T1000 (cell line): ENCODE measurements at regions not wholly inside any gene's neighbourhood (a gene's known extent, or its start where the extent isn't known, plus 50 kb on each side); places are given as distances from the start of the nearest gene placed in this dataset.

Experiments
- DNase-seq: peaks from one replicate; lab custom pipeline; 2025; ENCODE audit warnings: mixed read lengths; lab: John Stamatoyannopoulos, UW

GRCh38 chr16:79931721-79932120, 331.2 kb upstream of the MAF start:
- DNase-seq, result no peak

- no peak for DNase-seq
These were observed 328.9 kb upstream of the MAF start for GRCh38 chr16:79929260-79929965.

GRCh38 chr16:79928142-79928873, 327.8 kb upstream of the MAF start:
- DNase-seq, result no peak

- no peak for DNase-seq
These were observed 326.1 kb upstream of the MAF start for GRCh38 chr16:79926451-79927205.

GRCh38 chr16:79923431-79923830, 322.9 kb upstream of the MAF start:
- no peak for DNase-seq

- DNase-seq, result no peak
These were observed 320.1 kb upstream of the MAF start for GRCh38 chr16:79920685-79921084.

- DNase-seq, result no peak
These were observed 318.4 kb upstream of the MAF start for GRCh38 chr16:79918916-79919315.

GRCh38 chr16:79915761-79916160, 315.2 kb upstream of the MAF start:
- no peak for DNase-seq

- DNase-seq, result no peak
These were observed 314.6 kb upstream of the MAF start for GRCh38 chr16:79914961-79915720.

- no peak for DNase-seq
These were observed 312.2 kb upstream of the MAF start for GRCh38 chr16:79912592-79913310.

- DNase-seq, result no peak
These were observed 311.1 kb upstream of the MAF start for GRCh38 chr16:79911660-79912059.

GRCh38 chr16:79909571-79909970, 309.0 kb upstream of the MAF start:
- no peak for DNase-seq

GRCh38 chr16:79903471-79903870, 302.9 kb upstream of the MAF start:
- no peak for DNase-seq

GRCh38 chr16:79902351-79902750, 301.8 kb upstream of the MAF start:
- DNase-seq, result no peak

GRCh38 chr16:79901522-79901921, 301.0 kb upstream of the MAF start:
- no peak for DNase-seq

- DNase-seq, result no peak
These were observed 299.2 kb upstream of the MAF start for GRCh38 chr16:79899716-79900115.

- DNase-seq, result no peak
These were observed 298.8 kb upstream of the MAF start for GRCh38 chr16:79899316-79899715.

GRCh38 chr16:79898703-79899102, 298.2 kb upstream of the MAF start:
- DNase-seq, result no peak

- no peak for DNase-seq
These were observed 297.1 kb upstream of the MAF start for GRCh38 chr16:79897453-79898146.

GRCh38 chr16:79897104-79897452, 296.5 kb upstream of the MAF start:
- DNase-seq, result no peak

GRCh38 chr16:79895917-79896203, 295.3 kb upstream of the MAF start:
- no peak for DNase-seq
